A549 (cell line): ENCODE measurements at regions not wholly inside any gene's neighbourhood (a gene's known extent, or its start where the extent isn't known, plus 50 kb on each side); places are given as distances from the start of the nearest gene placed in this dataset.

Source experiments
- ATAC-seq, 2 experiments: fragments of 200-7000 bp in 1 of 2; fragments of >200 bp in 1 of 2; cut with Nextera tagmentation in 1 of 2; cut with Tn5 transposase in 1 of 2; 3 replicates each; pipeline versions ENCODE4 v1.8.0 to v1.9.1; 2018 to 2020; ENCODE audit warnings: mild to moderate bottlenecking in 1 of 2, moderate library complexity in 1 of 2
- CTCF ChIA-PET: fragments of 300-600 bp; sonication (Branson Sonifier 250); formaldehyde crosslinking; extraction: SDS; loops from one replicate; lab custom pipeline; 2021; ENCODE audit warnings: antibody characterized with exemption, inconsistent platforms; lab: Yijun Ruan, JAX
- POLR2A ChIA-PET: fragments of 350-600 bp; formaldehyde crosslinking; extraction: SDS; loops from one replicate; lab custom pipeline; 2021; ENCODE audit warnings: antibody characterized with exemption, inconsistent platforms; lab: Yijun Ruan, JAX
- DNase-seq, 2 experiments: peaks; one replicate each; pipeline versions ENCODE4 v3.0.0 to v3.0.0-alpha.2; 2011 to 2016; ENCODE audit warnings: low read depth in 1 of 2, low spot score in 1 of 2
- FAIRE-seq: peaks from 2 replicates; lab custom pipeline; 2011; peaks lifted over from hg19 to GRCh38; lab: Jason Lieb, UNC
- H3K27ac ChIP-seq, 2 experiments: fragments of >200 bp; sonication (Bioruptor Twin); formaldehyde crosslinking; 3 replicates each; pipeline ENCODE4 v1.5.1; 2016 to 2017
- H3K4me1 ChIP-seq: fragments of >200 bp; sonication (Bioruptor Twin); formaldehyde crosslinking; 3 replicates; pipeline ENCODE4 v1.6.1; 2016
- H3K4me2 ChIP-seq: fragments of >200 bp; sonication (Bioruptor Twin); formaldehyde crosslinking; 3 replicates; pipeline ENCODE4 v1.6.1; 2016
- H3K4me3 ChIP-seq: fragments of >200 bp; sonication (Bioruptor Twin); formaldehyde crosslinking; 3 replicates; pipeline ENCODE4 v1.5.1; 2016
- H3K9me3 ChIP-seq: fragments of >200 bp; sonication (Bioruptor Twin); formaldehyde crosslinking; 3 replicates; pipeline ENCODE4 v1.6.1; 2016
- BHLHE40 ChIP-seq: IDR thresholded peaks from 2 replicates; pipeline ENCODE4 v1.6.1; 2012; ENCODE audit warnings: low read depth, low read length, inconsistent platforms
- CBX2 ChIP-seq: fragments of 200-600 bp; sonication (generic); IDR thresholded peaks from 2 replicates; pipeline ENCODE4 v1.6.1; 2016; ENCODE audit warnings: low read depth, mild to moderate bottlenecking, borderline replicate concordance
- EHF ChIP-seq: fragments of 250-450 bp; sonication (Bioruptor Pico); IDR thresholded peaks from 2 replicates; pipeline ENCODE4 v1.5.0; 2020; ENCODE audit warnings: mild to moderate bottlenecking
- HOXB13 ChIP-seq: fragments of 250-450 bp; sonication (Bioruptor Pico); IDR thresholded peaks from 2 replicates; pipeline ENCODE4 v1.5.0; 2020; ENCODE audit warnings: low read depth, mild to moderate bottlenecking, moderate library complexity
- MYC ChIP-seq: IDR thresholded peaks from 2 replicates; pipeline ENCODE4 v1.6.1; 2012; ENCODE audit warnings: mild to moderate bottlenecking, inconsistent platforms, low read length, improper control_type of control experiment, borderline replicate concordance
- NR3C1 ChIP-seq: fragments of >200 bp; sonication (Bioruptor Twin); formaldehyde crosslinking; IDR thresholded peaks from 3 replicates; pipeline ENCODE4 v1.6.1; 2017
- POLR2A ChIP-seq: IDR thresholded peaks from 2 replicates; pipeline ENCODE4 v1.6.1; 2012; ENCODE audit warnings: mild to moderate bottlenecking, low read length
- POLR2AphosphoS2 ChIP-seq: conservative IDR thresholded peaks from 2 replicates; pipeline ENCODE4 v1.6.1; 2012; ENCODE audit warnings: low read length, improper control_type of control experiment, inconsistent platforms
- RAD21 ChIP-seq, 2 experiments: fragments of >200 bp in 1 of 2; sonication (Bioruptor Twin) in 1 of 2; formaldehyde crosslinking in 1 of 2; IDR thresholded peaks in 1 of 2; conservative IDR thresholded peaks in 1 of 2; 2 replicates in 1 of 2; 3 replicates in 1 of 2; pipeline ENCODE4 v1.6.1; 2012 to 2018; ENCODE audit warnings: inconsistent platforms in 1 of 2
- RFX5 ChIP-seq: fragments of 450-650 bp; IDR thresholded peaks from 2 replicates; pipeline ENCODE4 v1.7.1; 2014; ENCODE audit warnings: antibody characterized with exemption, mild to moderate bottlenecking, moderate library complexity
- SMC3 ChIP-seq: fragments of >200 bp; sonication (Bioruptor Twin); formaldehyde crosslinking; IDR thresholded peaks from 3 replicates; pipeline ENCODE4 v1.6.1; 2018; ENCODE audit warnings: inconsistent platforms
- TFCP2L1 ChIP-seq: fragments of 250-450 bp; sonication (Bioruptor Pico); IDR thresholded peaks from 2 replicates; pipeline ENCODE4 v1.5.0; 2021; ENCODE audit warnings: mild to moderate bottlenecking
- ZC3H11A ChIP-seq: fragments of 450-650 bp; IDR thresholded peaks from 2 replicates; pipeline ENCODE4 v1.6.1; 2014; ENCODE audit warnings: antibody characterized with exemption, mild to moderate bottlenecking
- WGBS: methylation state at CpG from one replicate; pipeline ENCODE4 v1.1.6; 2017; ENCODE audit errors: missing lambda C conversion rate; 5-methylcytosine and 5-hydroxymethylcytosine counted together
- TF ChIP-seq, protein P1 (sequence below): IDR thresholded peaks from 2 replicates; pipeline ENCODE4 v1.6.1; 2012; ENCODE audit warnings: low read depth, borderline replicate concordance
- TF ChIP-seq, protein P2 (sequence below): fragments of >200 bp; sonication (Bioruptor Twin); formaldehyde crosslinking; IDR thresholded peaks from 3 replicates; pipeline ENCODE4 v1.5.1; 2016
- TF ChIP-seq, protein P3 (sequence below): fragments of 150-350 bp; IDR thresholded peaks from 2 replicates; pipeline ENCODE4 v1.6.1; 2014; ENCODE audit warnings: low read depth, mild to moderate bottlenecking, low read length
- TF ChIP-seq, protein P4 (sequence below): IDR thresholded peaks from 2 replicates; pipeline ENCODE4 v1.6.1; 2012
- TF ChIP-seq, protein P5 (sequence below): fragments of >200 bp; sonication (Bioruptor Twin); formaldehyde crosslinking; IDR thresholded peaks from 3 replicates; pipeline ENCODE4 v1.6.1; 2016
- TF ChIP-seq, protein P6 (sequence below): fragments of 250-450 bp; sonication (Bioruptor Pico); IDR thresholded peaks from 2 replicates; pipeline ENCODE4 v1.5.0; 2020; ENCODE audit warnings: low read depth, mild to moderate bottlenecking, moderate library complexity

DNA sequence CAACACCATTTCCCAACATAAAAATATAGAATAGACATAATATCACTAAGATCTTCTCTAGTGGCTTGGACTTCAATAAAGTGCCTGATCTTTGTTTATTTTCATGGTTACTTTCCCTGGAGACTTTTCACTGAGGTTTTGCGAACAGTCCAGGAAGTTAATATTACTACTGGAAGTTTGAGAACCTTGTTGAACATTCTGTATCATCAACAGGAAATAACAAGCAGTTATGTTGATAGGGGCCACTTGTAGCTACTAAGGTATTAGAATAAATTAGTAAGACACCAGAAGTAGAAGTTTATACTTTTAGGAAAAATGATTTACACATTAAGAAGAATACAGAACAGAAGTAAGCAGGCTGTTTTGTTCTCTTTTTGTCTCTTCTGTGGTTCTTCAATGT, 180.2 kb downstream of the TFAP2B start:
- no peak for FAIRE-seq
- CTCF ChIA-PET: no interaction called here
- Histone ChIP-seq H3K4me1 (no peaks in the 10 kb centered on the region), H3K9me3 (no peaks in the 10 kb centered on the region)
- ATAC-seq: no peak
- TF ChIP-seq, protein P1, sequence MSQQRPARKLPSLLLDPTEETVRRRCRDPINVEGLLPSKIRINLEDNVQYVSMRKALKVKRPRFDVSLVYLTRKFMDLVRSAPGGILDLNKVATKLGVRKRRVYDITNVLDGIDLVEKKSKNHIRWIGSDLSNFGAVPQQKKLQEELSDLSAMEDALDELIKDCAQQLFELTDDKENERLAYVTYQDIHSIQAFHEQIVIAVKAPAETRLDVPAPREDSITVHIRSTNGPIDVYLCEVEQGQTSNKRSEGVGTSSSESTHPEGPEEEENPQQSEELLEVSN: no peak
- TF ChIP-seq, all 56 proteins: peak for 0
- Histone ChIP-seq H3K4me3 (no peak overlapping the region), H3K27ac (no peak overlapping the region), H3K4me2 (no peak overlapping the region)
- 58% methylated on average over 1 of the region's 1 CpG for WGBS
- POLR2A ChIA-PET: no interaction called here
- DNase-seq: no peak

DNA sequence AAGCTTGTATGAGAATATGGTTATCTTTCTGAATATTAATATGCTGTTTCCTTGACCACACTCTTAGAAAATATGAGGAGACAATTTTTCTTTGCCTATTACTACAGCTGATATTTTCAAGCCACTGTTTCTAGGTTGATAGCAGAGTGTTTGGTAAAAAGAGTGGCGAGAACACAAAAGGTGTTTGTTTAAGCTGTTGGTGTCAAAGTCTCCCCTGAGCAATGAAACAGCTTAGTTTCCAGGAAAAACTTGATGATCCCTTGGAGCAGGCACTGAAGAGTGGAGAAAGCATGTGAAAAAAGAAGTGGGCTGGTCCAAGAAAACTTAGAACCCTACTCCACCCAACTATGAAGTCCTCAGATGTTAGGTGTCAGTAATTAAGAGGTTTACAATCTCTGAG, 182.7 kb downstream of the TFAP2B start:
- CTCF ChIA-PET: no interaction called here

DNA sequence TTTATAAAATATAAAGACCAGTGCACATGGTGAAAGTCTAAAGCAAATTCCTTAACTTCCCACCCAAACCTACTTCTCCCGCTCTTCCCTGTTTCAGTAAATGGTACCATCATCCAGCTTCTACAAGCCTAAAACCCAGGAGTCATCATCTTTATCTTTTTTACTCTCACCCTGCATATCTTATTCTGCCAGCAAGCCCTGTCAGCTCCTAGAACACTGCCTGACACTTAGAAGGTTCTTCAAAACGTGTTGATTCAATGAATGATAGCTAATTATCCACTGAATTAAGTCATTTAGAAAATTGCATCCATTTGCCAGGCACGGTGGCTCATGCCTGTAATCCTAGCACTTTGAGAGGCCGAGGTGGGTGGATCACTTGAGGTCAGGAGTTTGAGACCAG, 185.7 kb downstream of the TFAP2B start:
- POLR2A ChIA-PET: no interaction called here
- WGBS: 11% methylated on average over 4 of the region's 4 CpGs
- ATAC-seq (no peak), FAIRE-seq (no peak), DNase-seq (no peak)
- Histone ChIP-seq H3K4me1 (no peaks in the 10 kb centered on the region), H3K27ac (no peak overlapping the region), H3K9me3 (no peaks in the 10 kb centered on the region), H3K4me3 (no peak overlapping the region), H3K4me2 (no peak overlapping the region)
- CTCF ChIA-PET: no interaction called here
- TF ChIP-seq, protein P2, sequence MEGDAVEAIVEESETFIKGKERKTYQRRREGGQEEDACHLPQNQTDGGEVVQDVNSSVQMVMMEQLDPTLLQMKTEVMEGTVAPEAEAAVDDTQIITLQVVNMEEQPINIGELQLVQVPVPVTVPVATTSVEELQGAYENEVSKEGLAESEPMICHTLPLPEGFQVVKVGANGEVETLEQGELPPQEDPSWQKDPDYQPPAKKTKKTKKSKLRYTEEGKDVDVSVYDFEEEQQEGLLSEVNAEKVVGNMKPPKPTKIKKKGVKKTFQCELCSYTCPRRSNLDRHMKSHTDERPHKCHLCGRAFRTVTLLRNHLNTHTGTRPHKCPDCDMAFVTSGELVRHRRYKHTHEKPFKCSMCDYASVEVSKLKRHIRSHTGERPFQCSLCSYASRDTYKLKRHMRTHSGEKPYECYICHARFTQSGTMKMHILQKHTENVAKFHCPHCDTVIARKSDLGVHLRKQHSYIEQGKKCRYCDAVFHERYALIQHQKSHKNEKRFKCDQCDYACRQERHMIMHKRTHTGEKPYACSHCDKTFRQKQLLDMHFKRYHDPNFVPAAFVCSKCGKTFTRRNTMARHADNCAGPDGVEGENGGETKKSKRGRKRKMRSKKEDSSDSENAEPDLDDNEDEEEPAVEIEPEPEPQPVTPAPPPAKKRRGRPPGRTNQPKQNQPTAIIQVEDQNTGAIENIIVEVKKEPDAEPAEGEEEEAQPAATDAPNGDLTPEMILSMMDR: no peak
- TF ChIP-seq, protein P3, sequence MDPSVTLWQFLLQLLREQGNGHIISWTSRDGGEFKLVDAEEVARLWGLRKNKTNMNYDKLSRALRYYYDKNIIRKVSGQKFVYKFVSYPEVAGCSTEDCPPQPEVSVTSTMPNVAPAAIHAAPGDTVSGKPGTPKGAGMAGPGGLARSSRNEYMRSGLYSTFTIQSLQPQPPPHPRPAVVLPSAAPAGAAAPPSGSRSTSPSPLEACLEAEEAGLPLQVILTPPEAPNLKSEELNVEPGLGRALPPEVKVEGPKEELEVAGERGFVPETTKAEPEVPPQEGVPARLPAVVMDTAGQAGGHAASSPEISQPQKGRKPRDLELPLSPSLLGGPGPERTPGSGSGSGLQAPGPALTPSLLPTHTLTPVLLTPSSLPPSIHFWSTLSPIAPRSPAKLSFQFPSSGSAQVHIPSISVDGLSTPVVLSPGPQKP: no peak

More for the DNA sequence above, 182.7 kb downstream of the TFAP2B start:
- Histone ChIP-seq H3K4me2 (no peak overlapping the region), H3K27ac (no peak overlapping the region), H3K9me3 (no peaks in the 10 kb centered on the region), H3K4me1 (no peaks in the 10 kb centered on the region), H3K4me3 (no peak overlapping the region)
- FAIRE-seq (no peak), ATAC-seq (no peak), DNase-seq (no peak)
- WGBS: 8% methylated on average over 1 of the region's 1 CpG
- TF ChIP-seq HOXB13 (CRISPR knock-in tag): no peak
- POLR2A ChIA-PET: no interaction called here

DNA sequence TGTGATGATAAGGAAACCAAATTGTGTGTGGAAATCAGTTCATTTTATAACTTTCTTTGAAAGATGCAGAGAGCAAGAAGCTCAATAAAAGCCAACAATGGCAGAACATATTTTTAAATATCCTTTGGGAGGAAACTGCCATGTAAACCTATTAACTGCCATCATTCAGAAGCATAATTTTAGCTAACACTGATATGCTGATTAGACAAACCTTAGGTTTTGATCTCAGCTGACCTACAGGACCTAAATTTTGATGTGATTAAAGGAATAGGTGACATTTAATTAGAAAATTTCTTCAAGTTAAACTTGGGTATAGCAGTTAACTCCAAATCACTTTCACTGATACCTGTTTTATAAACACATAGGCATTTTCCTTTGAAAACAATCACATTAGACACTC, 187.1 kb downstream of the TFAP2B start:
- no peaks in the 10 kb centered on the region for H3K4me1 ChIP-seq
- ATAC-seq (no peak), FAIRE-seq (no peak), DNase-seq (no peak)
- no peaks in the 10 kb centered on the region for H3K9me3 ChIP-seq
- ChIA-PET POLR2A (no interaction called here), CTCF (no interaction called here)
- H3K27ac ChIP-seq: no peak overlapping the region
- H3K4me2 ChIP-seq: no peak overlapping the region
- TF ChIP-seq, protein P4, sequence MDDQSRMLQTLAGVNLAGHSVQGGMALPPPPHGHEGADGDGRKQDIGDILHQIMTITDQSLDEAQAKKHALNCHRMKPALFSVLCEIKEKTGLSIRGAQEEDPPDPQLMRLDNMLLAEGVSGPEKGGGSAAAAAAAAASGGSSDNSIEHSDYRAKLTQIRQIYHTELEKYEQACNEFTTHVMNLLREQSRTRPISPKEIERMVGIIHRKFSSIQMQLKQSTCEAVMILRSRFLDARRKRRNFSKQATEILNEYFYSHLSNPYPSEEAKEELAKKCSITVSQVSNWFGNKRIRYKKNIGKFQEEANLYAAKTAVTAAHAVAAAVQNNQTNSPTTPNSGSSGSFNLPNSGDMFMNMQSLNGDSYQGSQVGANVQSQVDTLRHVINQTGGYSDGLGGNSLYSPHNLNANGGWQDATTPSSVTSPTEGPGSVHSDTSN: no peak
- TF ChIP-seq CBX2 (no peak), MYC (no peak)
- TF ChIP-seq, protein P2: no peak
- H3K4me3 ChIP-seq: no peak overlapping the region

DNA sequence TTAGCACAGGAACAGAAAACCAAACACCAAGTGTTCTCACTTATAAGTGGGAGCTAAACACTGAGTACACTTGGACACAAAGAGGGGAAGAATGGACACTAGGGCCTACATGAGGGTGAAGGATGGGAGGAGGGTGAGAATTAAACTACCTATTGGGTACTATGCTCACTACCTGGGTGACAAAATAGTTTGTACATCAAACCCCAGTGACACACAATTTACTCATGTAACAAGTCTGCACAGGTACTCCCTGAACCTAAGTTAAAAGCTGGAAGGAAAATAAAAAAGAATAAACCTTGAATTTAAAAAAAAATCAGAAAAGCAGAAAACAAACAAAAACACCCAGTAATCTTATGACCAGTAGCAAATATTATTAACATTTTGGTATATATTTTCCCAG, 188.6 kb downstream of the TFAP2B start:
- FAIRE-seq (no peak), ATAC-seq (no peak), DNase-seq (no peak)
- H3K4me3 ChIP-seq: no peak overlapping the region
- POLR2A ChIA-PET: no interaction called here
- no peaks in the 10 kb centered on the region for H3K9me3 ChIP-seq
- CTCF ChIA-PET: no interaction called here
- no peak overlapping the region for H3K27ac ChIP-seq
- no peaks in the 10 kb centered on the region for H3K4me1 ChIP-seq
- H3K4me2 ChIP-seq: no peak overlapping the region
- TF ChIP-seq POLR2AphosphoS2: no peak
- no peak for TF ChIP-seq TFCP2L1 (CRISPR knock-in tag)
- no peak for TF ChIP-seq POLR2A
- TF ChIP-seq RAD21 (conservative IDR thresholded peaks at IDR 0.05 in 1 of 2, IDR thresholded peaks at IDR 0.05 in 1 of 2): no peak
- TF ChIP-seq RFX5: no peak
- no peak for TF ChIP-seq NR3C1
- TF ChIP-seq SMC3: no peak
- no peak for TF ChIP-seq EHF (CRISPR knock-in tag)
- TF ChIP-seq, protein P5, sequence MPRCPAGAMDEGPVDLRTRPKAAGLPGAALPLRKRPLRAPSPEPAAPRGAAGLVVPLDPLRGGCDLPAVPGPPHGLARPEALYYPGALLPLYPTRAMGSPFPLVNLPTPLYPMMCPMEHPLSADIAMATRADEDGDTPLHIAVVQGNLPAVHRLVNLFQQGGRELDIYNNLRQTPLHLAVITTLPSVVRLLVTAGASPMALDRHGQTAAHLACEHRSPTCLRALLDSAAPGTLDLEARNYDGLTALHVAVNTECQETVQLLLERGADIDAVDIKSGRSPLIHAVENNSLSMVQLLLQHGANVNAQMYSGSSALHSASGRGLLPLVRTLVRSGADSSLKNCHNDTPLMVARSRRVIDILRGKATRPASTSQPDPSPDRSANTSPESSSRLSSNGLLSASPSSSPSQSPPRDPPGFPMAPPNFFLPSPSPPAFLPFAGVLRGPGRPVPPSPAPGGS: no peak
- TF ChIP-seq ZC3H11A: no peak
- TF ChIP-seq BHLHE40: no peak
- TF ChIP-seq, protein P6, sequence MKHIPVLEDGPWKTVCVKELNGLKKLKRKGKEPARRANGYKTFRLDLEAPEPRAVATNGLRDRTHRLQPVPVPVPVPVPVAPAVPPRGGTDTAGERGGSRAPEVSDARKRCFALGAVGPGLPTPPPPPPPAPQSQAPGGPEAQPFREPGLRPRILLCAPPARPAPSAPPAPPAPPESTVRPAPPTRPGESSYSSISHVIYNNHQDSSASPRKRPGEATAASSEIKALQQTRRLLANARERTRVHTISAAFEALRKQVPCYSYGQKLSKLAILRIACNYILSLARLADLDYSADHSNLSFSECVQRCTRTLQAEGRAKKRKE: no peak
